GM21515 (cell line): ENCODE measurements at regions not wholly inside any gene's neighbourhood (a gene's known extent, or its start where the extent isn't known, plus 50 kb on each side); places are given as distances from the start of the nearest gene placed in this dataset.

Experiments used
- ATAC-seq: cut with Tn5 transposase; IDR thresholded peaks from one replicate; pipeline ENCODE4 v1.9.1; 2021; ENCODE audit not compliant: unreplicated experiment

- no peak for ATAC-seq
These were observed 183.9 kb downstream of the CXCL12 start for GRCh38 chr10:44201011-44201410.

DNA sequence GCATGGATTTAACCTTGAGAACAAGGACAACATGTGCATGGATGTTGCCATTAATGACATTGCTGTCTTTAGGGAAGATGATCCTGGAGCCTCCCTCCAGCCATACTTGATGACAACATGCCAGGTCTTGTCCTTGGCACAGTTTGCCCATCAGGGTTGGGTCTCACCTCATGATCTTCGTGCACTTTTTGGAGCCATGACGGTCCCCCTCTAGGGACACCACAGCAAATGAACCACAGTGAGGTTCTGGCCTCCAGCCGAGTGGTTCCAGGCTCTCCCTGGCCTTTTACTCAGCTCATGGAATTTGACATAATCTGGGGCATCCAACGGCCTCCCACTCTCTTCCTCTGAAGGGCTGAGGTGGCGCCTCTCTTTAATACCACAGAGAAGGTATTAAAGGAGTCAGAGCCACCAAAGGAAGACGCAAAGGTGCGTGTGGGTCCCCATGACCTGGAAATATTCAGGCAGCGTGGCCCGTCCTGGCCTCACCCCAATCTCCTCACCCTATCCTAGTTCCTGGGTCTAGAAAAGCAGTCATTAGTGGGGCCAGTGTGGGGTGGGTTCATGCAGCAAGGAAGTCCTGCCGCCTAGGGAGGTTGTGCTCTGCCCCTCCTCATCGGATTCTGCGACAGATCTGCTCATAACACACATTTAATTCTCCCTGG lies 184.8 kb downstream of the CXCL12 start:
- ATAC-seq: no peak

DNA sequence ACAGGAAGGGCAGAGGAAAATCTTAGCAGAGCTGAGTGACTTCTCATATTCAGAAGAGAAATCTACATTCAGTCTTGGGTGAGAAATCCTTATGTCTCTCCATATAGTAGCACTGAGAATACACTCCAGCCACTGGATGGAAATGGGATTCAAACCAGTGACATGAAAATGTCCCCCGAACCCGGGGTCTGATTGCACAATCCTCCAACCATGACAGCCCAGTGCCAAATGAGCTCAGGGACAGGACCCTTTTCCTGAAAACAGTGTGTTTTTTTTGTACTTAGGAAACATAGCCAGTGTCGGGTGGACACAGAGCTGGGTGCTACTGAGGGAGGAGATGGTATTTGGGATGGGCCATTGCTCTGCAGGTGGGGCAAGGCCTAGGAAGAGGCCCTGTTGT lies 185.6 kb downstream of the CXCL12 start:
- no peak for ATAC-seq

DNA sequence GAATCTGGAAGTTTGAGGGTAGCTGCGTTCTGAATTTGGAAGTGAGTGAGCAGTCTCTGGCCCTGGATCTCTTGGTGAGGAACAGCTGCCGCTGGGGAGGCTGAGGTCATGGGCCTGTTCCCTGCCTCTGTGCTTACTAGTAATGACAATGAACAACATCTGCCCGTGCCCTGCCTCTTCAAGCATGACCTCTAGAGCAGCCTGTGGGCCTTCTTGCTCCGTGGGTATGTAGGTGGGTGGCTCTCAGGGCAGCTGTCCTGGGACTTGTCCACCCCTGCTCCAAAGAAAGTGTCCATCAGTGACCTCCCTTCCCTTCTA lies 186.2 kb downstream of the CXCL12 start:
- ATAC-seq: no peak

- no peak for ATAC-seq
These were observed 186.7 kb downstream of the CXCL12 start for GRCh38 chr10:44198096-44198779.

DNA sequence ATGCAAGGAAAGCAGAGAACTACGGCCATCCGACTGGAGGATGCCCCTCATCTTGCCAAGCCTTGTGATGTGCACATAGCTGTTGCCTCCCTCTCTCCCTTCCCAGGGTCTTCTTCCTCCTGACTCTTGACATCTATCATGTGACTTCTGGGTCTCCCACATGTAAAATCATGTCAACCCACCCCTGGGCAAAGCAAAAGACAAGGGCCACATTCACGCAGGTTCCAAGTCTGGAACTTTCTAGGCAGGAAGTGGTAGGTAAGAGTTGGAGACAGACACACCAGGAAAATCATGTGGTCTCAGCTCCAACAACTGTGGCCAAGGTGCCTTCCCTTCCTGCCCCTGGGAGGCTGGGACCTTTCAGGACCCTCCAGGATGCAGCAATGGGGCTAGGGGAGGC lies 187.3 kb downstream of the CXCL12 start:
- ATAC-seq: no peak

DNA sequence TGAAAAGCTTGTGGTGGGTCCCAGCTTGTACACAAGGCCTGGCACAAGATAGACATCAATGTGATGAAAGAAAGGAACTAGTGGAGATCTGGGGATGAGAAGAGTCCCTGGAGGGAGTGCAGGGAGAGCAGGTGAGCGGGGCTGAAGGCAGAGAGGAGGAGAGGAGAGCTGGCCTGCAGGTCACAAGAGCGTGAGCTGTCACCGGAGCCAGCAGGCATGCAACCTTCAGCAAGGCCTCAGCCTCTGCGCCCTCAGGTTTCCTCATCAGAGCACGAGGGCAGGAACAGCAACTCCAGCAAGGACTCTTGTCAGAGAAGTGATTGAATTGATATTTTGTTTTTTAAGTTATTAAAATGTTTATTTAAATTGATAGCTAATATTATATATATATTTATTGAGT lies 188.6 kb downstream of the CXCL12 start:
- no peak for ATAC-seq

GRCh38 chr10:44196008-44196320 lies 188.9 kb downstream of the CXCL12 start:
- no peak for ATAC-seq

DNA sequence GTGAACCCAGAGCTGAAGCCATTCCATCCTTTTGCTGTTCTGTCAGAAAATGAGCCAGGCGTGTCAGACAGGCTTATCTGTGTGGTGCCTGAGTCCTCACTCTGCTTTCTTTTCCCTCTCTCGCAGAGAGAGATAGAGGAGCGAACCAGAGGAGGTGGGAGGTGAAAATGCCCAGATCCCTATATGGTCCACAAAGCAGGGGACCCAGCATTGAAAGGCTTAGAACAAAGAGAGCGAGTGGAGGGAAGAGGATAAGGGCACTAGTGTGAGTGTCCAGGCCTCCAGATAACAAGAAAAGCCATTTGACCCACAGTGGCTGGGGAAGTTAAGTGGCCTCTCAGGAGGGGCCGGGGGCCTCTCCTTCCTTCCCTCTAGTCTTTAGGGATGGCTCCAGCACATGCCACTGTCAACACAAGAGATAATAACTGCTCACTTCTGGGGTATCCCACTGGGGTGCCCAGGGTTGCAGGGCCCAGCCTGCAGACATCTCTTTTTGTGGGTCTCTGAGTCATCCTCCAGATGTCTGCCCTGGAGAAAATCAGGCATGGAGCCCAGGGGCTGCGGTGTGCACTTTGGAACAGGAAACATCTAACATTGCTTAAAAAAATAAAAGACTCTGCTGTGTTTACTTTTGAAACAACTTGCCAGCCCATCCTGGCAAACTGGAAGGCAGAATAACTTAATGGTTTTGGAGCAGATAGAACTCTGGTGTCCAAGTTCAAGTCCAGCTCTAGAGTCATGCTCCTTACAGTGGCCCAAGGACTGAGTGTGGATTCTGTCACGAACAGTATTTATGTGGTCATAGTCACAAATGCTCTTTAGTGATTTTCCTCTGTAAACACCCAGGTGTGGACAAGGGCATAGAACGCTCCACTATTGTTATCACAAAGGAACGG lies 189.5 kb downstream of the CXCL12 start:
- no peak for ATAC-seq

DNA sequence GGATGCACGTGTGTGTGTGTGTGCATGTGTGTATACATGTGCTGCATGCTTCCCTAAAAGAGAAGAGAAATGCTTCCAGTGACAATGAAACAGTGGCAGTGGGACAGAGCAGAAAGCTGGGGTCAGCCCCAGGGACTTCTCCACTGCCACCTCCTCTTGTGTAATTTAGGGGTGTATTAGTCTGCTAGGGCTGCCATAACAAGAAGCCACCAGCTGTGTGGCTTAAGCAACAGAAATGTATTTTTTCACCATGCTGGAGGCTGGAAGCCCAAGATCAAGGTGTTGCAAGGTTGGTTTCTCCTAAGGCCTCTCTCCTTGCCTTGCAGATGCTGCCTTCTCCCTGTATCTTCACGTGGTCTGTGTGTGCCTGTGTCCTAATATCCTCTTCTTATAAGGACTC lies 190.5 kb downstream of the CXCL12 start:
- ATAC-seq: no peak

DNA sequence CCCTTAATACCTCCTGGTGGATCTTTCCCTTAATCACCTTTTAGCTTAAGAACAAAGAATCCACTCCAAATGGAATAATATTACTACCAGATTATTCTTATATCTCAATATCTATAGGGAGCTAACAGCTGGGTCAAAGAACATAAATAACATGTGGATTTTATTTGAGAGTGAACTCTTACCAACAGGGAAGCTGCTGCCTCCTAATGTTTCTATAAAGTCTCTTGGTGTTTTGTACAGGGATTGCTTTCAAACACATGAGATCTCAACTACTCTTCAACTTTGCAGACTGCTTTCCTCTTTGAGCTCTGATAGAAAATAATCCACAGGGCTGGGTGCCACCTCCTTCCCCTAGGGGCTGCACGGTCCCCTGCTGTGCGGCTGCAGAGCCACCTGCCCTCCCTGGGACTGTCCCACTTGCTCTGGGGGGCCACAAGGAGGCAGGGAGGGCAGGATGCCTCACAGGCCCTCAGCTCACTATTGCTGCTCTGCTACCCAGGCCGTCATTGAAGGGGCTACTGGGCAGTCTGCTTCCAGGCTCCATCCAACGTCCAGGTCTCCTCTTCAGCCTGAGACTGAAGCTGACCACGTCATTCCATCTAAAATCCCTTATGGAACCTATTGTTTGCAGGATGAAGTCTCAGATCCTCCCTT lies 191.2 kb downstream of the CXCL12 start:
- ATAC-seq: no peak

- ATAC-seq: no peak
These were observed 191.7 kb downstream of the CXCL12 start for GRCh38 chr10:44193166-44193565.

GRCh38 chr10:44192435-44192834 lies 192.5 kb downstream of the CXCL12 start:
- no peak for ATAC-seq

DNA sequence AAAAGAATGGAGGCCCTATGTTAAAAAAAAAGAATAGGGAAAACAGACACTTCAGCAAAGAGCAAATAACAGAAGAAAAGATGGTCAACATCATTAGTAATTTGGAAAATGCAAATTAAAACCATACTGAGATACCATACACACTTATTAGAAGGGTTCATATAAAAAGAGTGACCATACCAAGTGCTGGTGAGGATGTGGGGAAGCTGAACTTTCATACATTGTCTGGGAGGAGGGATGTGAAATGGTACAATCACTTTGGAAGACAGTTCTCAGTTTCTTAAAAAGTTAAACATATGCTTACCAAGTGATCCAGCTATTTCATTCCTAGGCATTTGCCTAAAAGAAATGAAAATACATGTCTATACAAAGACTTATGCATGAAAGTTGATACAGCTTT lies 194.4 kb downstream of the CXCL12 start:
- no peak for ATAC-seq

- no peak for ATAC-seq
These were observed 198.1 kb downstream of the CXCL12 start for GRCh38 chr10:44186821-44187220.

DNA sequence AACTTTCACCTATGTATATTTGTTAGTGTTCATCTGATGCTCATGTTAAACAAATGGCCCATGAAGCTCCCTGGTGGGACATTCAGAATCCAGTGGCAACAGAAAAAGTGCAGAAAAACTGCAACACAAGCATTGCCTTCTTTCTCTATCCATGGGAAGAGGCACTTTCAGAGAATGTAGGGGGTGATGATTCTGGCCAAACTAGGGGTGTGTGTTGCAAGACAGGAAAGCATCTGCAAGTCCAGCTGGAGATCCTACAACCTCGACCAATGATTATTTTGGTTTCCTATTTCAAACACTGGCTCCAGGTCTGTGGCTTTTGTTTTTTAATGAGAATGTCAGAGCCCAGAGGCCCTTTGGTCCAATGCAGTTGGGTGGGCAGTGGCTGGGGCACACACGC lies 198.7 kb downstream of the CXCL12 start:
- no peak for ATAC-seq

GRCh38 chr10:44185315-44185666 lies 199.6 kb downstream of the CXCL12 start:
- no peak for ATAC-seq

GRCh38 chr10:44184633-44185314 lies 200.1 kb downstream of the CXCL12 start:
- ATAC-seq: no peak

- ATAC-seq: no peak
These were observed 200.9 kb downstream of the CXCL12 start for GRCh38 chr10:44183667-44184632.

DNA sequence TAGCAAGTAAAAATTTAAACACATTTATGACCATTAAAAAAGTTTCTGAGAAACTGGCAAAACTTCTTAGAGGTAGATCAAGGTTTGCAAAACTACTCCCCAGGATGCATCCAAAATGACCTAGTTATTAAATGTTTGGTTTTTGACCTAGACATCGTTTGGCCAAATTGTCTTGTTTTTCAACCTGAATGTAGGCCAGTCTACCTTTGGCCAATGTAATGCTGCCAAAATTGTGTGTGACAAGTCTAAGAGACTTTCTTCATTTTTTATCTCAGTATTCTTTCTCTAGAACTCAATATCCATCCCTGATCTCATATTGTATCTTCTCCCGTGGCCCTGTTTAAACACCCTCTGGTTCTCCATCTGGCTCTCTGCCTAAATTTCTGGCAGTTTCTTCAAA lies 202.0 kb downstream of the CXCL12 start:
- no peak for ATAC-seq
